Endothelial cell of umbilical vein (primary cell): ENCODE measurements at regions not wholly inside any gene's neighbourhood (a gene's known extent, or its start where the extent isn't known, plus 50 kb on each side); places are given as distances from the start of the nearest gene placed in this dataset.

Experiments used
- BruUV-seq: library from RNA; stranded (reverse); fragments of 400-500 nt; replicated peaks from 2 replicates; lab custom pipeline; 2021; lab: Mats Ljungman, UMichigan
- CTCF ChIA-PET: fragments of 300-600, 350-600 bp; sonication (Branson Sonifier 250); formaldehyde crosslinking; loops from one replicate; lab custom pipeline; 2021; ENCODE audit warnings: antibody characterized with exemption, inconsistent platforms; lab: Charles Lee
- POLR2A ChIA-PET: fragments of 300-600, 350-600 bp; sonication (Branson Sonifier 250); formaldehyde crosslinking; loops from one replicate; lab custom pipeline; 2021; ENCODE audit warnings: antibody characterized with exemption, inconsistent platforms; lab: Charles Lee
- DNase-seq: peaks from one replicate; pipeline ENCODE4 v3.0.0-alpha.2; 2011; ENCODE audit warnings: low read depth, low spot score
- FAIRE-seq: peaks from 2 replicates; lab custom pipeline; 2011; peaks lifted over from hg19 to GRCh38; lab: Jason Lieb, UNC
- H2AFZ ChIP-seq: 2 replicates; pipeline ENCODE4 v1.6.0; 2012; ENCODE audit warnings: low read depth, low read length, control low read depth, inconsistent platforms
- H3K27ac ChIP-seq: 2 replicates; pipeline ENCODE4 v1.5.1; 2011; ENCODE audit warnings: low read depth, mild to moderate bottlenecking, control low read depth, low read length, moderate library complexity; ENCODE audit not compliant: insufficient read depth
- H3K27me3 ChIP-seq, 2 experiments: 2 replicates each; pipeline versions ENCODE4 v1.6.0 to v1.6.1; 2011; ENCODE audit warnings: low read length in 2 of 2, mixed read lengths in 1 of 2; ENCODE audit not compliant: control insufficient read depth in 2 of 2, insufficient read depth in 2 of 2
- H3K36me3 ChIP-seq, 2 experiments: 2 replicates in 1 of 2; 3 replicates in 1 of 2; pipeline ENCODE4 v1.5.1; 2011; ENCODE audit warnings: low read length in 2 of 2, mild to moderate bottlenecking in 1 of 2, moderate library complexity in 1 of 2; ENCODE audit not compliant: control insufficient read depth in 2 of 2, insufficient read depth in 2 of 2; ENCODE audit errors: extremely low read depth in 1 of 2
- H3K4me1 ChIP-seq: 3 replicates; pipeline ENCODE4 v1.5.1; 2011; ENCODE audit warnings: mild to moderate bottlenecking, low read length; ENCODE audit not compliant: control insufficient read depth, insufficient read depth; ENCODE audit errors: extremely low read depth
- H3K4me2 ChIP-seq: 2 replicates; pipeline ENCODE4 v1.6.1; 2011; ENCODE audit warnings: low read length, control low read depth, mixed read lengths; ENCODE audit not compliant: insufficient read depth
- H3K4me3 ChIP-seq, 3 experiments: fragments of 200-600 bp in 1 of 3; sonication (generic), shearing (Covaris generic) in 1 of 3; replicated peaks in 1 of 3; 2 replicates each; pipeline ENCODE4 v1.5.1; 2011 to 2016; ENCODE audit warnings: control low read depth in 3 of 3, low read length in 3 of 3, mild to moderate bottlenecking in 2 of 3, inconsistent platforms in 1 of 3, low read depth in 1 of 3, moderate library complexity in 1 of 3; ENCODE audit not compliant: insufficient read depth in 1 of 3
- H3K79me2 ChIP-seq: 2 replicates; pipeline ENCODE4 v1.6.0; 2012; ENCODE audit warnings: low read length, inconsistent platforms; ENCODE audit not compliant: control insufficient read depth, insufficient read depth
- H3K9ac ChIP-seq: replicated peaks from 2 replicates; pipeline ENCODE3; 2011; ENCODE audit warnings: low read length, control low read depth; ENCODE audit not compliant: insufficient read depth; ENCODE audit errors: extremely low read depth
- H3K9me1 ChIP-seq: replicated peaks from 3 replicates; pipeline ENCODE4 v1.6.0; 2011; ENCODE audit warnings: mild to moderate bottlenecking, low read length; ENCODE audit not compliant: control insufficient read depth, insufficient read depth; ENCODE audit errors: extremely low read depth
- H3K9me3 ChIP-seq: replicated peaks from 2 replicates; pipeline ENCODE4 v1.5.1; 2012; ENCODE audit warnings: low read length, inconsistent platforms; ENCODE audit not compliant: control insufficient read depth, insufficient read depth
- H4K20me1 ChIP-seq: replicated peaks from 2 replicates; pipeline ENCODE3; 2011; ENCODE audit warnings: mild to moderate bottlenecking, low read length; ENCODE audit not compliant: control insufficient read depth, insufficient read depth; ENCODE audit errors: extremely low read depth
- CTCF ChIP-seq, 2 donors: IDR thresholded peaks; 1 replicate in 1 of 2; 2 replicates in 1 of 2; pipeline ENCODE4 v1.5.1; 2011; ENCODE audit warnings: low read length in 2 of 2, mild to moderate bottlenecking in 2 of 2, moderate library complexity in 2 of 2, control low read depth in 1 of 2, inconsistent platforms in 1 of 2, low read depth in 1 of 2; ENCODE audit not compliant: insufficient read depth in 1 of 2; ENCODE audit errors: extremely low read depth in 1 of 2
- EZH2 ChIP-seq: IDR thresholded peaks from 2 replicates; pipeline ENCODE4 v1.6.1; 2012; ENCODE audit warnings: borderline replicate concordance, low read depth, mild to moderate bottlenecking, moderate library complexity, low read length, inconsistent platforms; ENCODE audit not compliant: severe bottlenecking
- FOS ChIP-seq: IDR thresholded peaks from 2 replicates; pipeline ENCODE4 v1.6.1; 2011; ENCODE audit warnings: mild to moderate bottlenecking, low read length, moderate library complexity, borderline replicate concordance; ENCODE audit not compliant: insufficient read depth
- GATA2 ChIP-seq: IDR thresholded peaks from 2 replicates; pipeline ENCODE4 v1.7.0; 2011; ENCODE audit warnings: low read depth, mild to moderate bottlenecking, moderate library complexity, mixed read lengths, low read length; ENCODE audit not compliant: insufficient read length, insufficient read depth
- JUN ChIP-seq: IDR thresholded peaks from 2 replicates; pipeline ENCODE4 v1.6.1; 2011; ENCODE audit warnings: borderline replicate concordance, low read depth; ENCODE audit not compliant: insufficient read length, insufficient read depth
- MAX ChIP-seq: IDR thresholded peaks from 2 replicates; pipeline ENCODE4 v1.6.1; 2011; ENCODE audit not compliant: insufficient read depth, insufficient read length
- MYC ChIP-seq: IDR thresholded peaks from one replicate; pipeline ENCODE4 v1.6.1; 2011; ENCODE audit warnings: mild to moderate bottlenecking, low read depth, low read length
- POLR2A ChIP-seq: IDR thresholded peaks from 2 replicates; pipeline ENCODE4 v1.6.1; 2012; ENCODE audit warnings: low read depth, mild to moderate bottlenecking, control low read depth, low read length
- POLR2AphosphoS5 ChIP-seq: IDR thresholded peaks from 2 replicates; pipeline ENCODE4 v1.6.1; 2012; ENCODE audit warnings: low read depth, mild to moderate bottlenecking, control low read depth, low read length, moderate library complexity; ENCODE audit not compliant: insufficient read depth
- dilution Hi-C: fragments of 300-500 bp; cut with MboI; formaldehyde crosslinking; loops from one replicate; pipeline ENCODE4 v1.15.0; 2019; ENCODE audit warnings: low sequenced_read_pairs; ENCODE audit not compliant: extremely low pct_ligation_motif_present
- intact Hi-C: fragments of 100-400 bp; cut with micrococcal nuclease; formaldehyde crosslinking; loops from one replicate; pipeline ENCODE4 v1.10.0; 2022

- H3K4me1 ChIP-seq: no peaks in the 10 kb centered on the region
- no peak overlapping the region for H3K27ac ChIP-seq
- DNase-seq: no peak
- dilution Hi-C loops: no loop called here
- H4K20me1 ChIP-seq: no peaks in the 10 kb centered on the region
- ChIA-PET CTCF (no interaction called here), POLR2A (no interaction called here)
- no peak overlapping the region for H2AFZ ChIP-seq
- no peak overlapping the region for H3K9ac ChIP-seq
- intact Hi-C loops: no loop called here
- no peaks in the 10 kb centered on the region for H3K9me3 ChIP-seq
- H3K9me1 ChIP-seq: no peaks in the 10 kb centered on the region
- H3K79me2 ChIP-seq: no peaks in the 10 kb centered on the region
- BruUV-seq: no TSS peak
- H3K27me3 ChIP-seq: no peaks in the 10 kb centered on the region
- FAIRE-seq: no peak
- TF ChIP-seq FOS: no peak
- no peak for TF ChIP-seq CTCF (IDR thresholded peaks at IDR 0.05; ENCODE audit: extremely low read depth in 1 of 2, insufficient read depth in 1 of 2, low read depth in 1 of 2, low read length in 2 of 2)
- TF ChIP-seq MYC: no peak
- TF ChIP-seq POLR2A: no peak
- no peak for TF ChIP-seq JUN
- no peak for TF ChIP-seq GATA2
- TF ChIP-seq MAX: no peak
- no peak for TF ChIP-seq EZH2
- TF ChIP-seq POLR2AphosphoS5: no peak
- H3K36me3 ChIP-seq: no peaks in the 10 kb centered on the region
- H3K4me3 ChIP-seq: no peak overlapping the region
- no peak overlapping the region for H3K4me2 ChIP-seq
Measured at GRCh38 chr10:108409306-108409705, 1244.8 kb upstream of the SORCS1 start.
